ENCODE measurements at regions not wholly inside any gene's neighbourhood (a gene's known extent, or its start where the extent isn't known, plus 50 kb on each side); places are given as distances from the start of the nearest gene placed in this dataset.

GRCh38 chr9:108043585-108043984 is 554.0 kb upstream of the KLF4 start:
- H3K4me3 Mint-ChIP-seq: no peak overlapping the region
- TF ChIP-seq, protein P1, sequence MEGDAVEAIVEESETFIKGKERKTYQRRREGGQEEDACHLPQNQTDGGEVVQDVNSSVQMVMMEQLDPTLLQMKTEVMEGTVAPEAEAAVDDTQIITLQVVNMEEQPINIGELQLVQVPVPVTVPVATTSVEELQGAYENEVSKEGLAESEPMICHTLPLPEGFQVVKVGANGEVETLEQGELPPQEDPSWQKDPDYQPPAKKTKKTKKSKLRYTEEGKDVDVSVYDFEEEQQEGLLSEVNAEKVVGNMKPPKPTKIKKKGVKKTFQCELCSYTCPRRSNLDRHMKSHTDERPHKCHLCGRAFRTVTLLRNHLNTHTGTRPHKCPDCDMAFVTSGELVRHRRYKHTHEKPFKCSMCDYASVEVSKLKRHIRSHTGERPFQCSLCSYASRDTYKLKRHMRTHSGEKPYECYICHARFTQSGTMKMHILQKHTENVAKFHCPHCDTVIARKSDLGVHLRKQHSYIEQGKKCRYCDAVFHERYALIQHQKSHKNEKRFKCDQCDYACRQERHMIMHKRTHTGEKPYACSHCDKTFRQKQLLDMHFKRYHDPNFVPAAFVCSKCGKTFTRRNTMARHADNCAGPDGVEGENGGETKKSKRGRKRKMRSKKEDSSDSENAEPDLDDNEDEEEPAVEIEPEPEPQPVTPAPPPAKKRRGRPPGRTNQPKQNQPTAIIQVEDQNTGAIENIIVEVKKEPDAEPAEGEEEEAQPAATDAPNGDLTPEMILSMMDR (conservative IDR thresholded peaks at IDR 0.05): no peak
- no peak overlapping the region for H2BK15ac ChIP-seq (ENCODE audit: low read depth, low read length)
- no peak overlapping the region for H3K27ac ChIP-seq (ENCODE audit: insufficient read length, low read depth, low read length)
- H3K4me1 ChIP-seq (ENCODE audit: insufficient read depth, low read length): no peaks in the 10 kb centered on the region
- DNase-seq: no peak
- H3K4ac ChIP-seq (ENCODE audit: low read depth, low read length): no peak overlapping the region
- peaks cover 0 to 6% (median 2%) of the 10 kb centered on the region in 3 experiments; a peak in 3 of 7 replicates for H3K36me3 Mint-ChIP-seq (ENCODE audit: insufficient read depth in 1 of 3, low read depth in 3 of 3)
- H2BK5ac ChIP-seq (ENCODE audit: insufficient read length, low read length): no peak overlapping the region
- H4K5ac ChIP-seq (ENCODE audit: insufficient read length, low read depth, low read length): no peak overlapping the region
- H4K20me1 ChIP-seq (ENCODE audit: control insufficient read depth, insufficient read depth, insufficient read length): no peaks in the 10 kb centered on the region
- no peak overlapping the region for H2AFZ ChIP-seq (ENCODE audit: low read length)
- no peak overlapping the region for H2BK20ac ChIP-seq (ENCODE audit: low read depth, low read length, poor library complexity, severe bottlenecking)
- H3K79me1 ChIP-seq (ENCODE audit: insufficient read depth, low read depth, low read length, poor library complexity, severe bottlenecking): no peaks in the 10 kb centered on the region
- no peaks in the 10 kb centered on the region for H3K27me3 ChIP-seq (ENCODE audit: insufficient read depth, low read length)
- H3K27ac Mint-ChIP-seq: no peak overlapping the region
- H4K8ac ChIP-seq (replicated peaks; ENCODE audit: insufficient read length, low read depth, low read length): no peak overlapping the region
- peaks cover 4 to 5% of the 10 kb centered on the region in 2 experiments for H3K4me1 Mint-ChIP-seq
- no peak overlapping the region for H3K14ac ChIP-seq (ENCODE audit: insufficient read depth, low read length)
- H3K56ac ChIP-seq (ENCODE audit: insufficient read length, low read depth, low read length): no peak overlapping the region
- no peak overlapping the region for H4K91ac ChIP-seq (ENCODE audit: insufficient read length, low read depth, low read length)
- H3K4me2 ChIP-seq (ENCODE audit: insufficient read depth, insufficient read length, low read length): no peak overlapping the region
- no peak overlapping the region for H3K18ac ChIP-seq (ENCODE audit: insufficient read length, low read depth, low read length)
- H3K23me2 ChIP-seq (ENCODE audit: insufficient read length, low read depth, low read length, poor library complexity, severe bottlenecking): no peaks in the 10 kb centered on the region
- no peak overlapping the region for H2AK5ac ChIP-seq (ENCODE audit: insufficient read length, low read length)
- H3K23ac ChIP-seq (ENCODE audit: insufficient read length, low read depth, low read length): no peak overlapping the region
- no peak overlapping the region for H3T11ph ChIP-seq (ENCODE audit: low read length)
- no peaks in the 10 kb centered on the region for H3K79me2 ChIP-seq (ENCODE audit: insufficient read depth, low read length)
- no peak overlapping the region for H3K9ac ChIP-seq (ENCODE audit: extremely low read depth, insufficient read length, low read length)
- H3K9me3 ChIP-seq (ENCODE audit: control insufficient read depth, low read depth, low read length): no peaks in the 10 kb centered on the region
- H2BK12ac ChIP-seq (ENCODE audit: insufficient read length, low read depth, low read length): no peak overlapping the region
- no peak overlapping the region for H2BK120ac ChIP-seq (ENCODE audit: low read depth, low read length, poor library complexity, severe bottlenecking)
- H3K9me3 Mint-ChIP-seq: peaks cover 5 to 11% of the 10 kb centered on the region in 2 experiments
- H3K27me3 Mint-ChIP-seq (ENCODE audit: low read depth): peaks cover 2% of the 10 kb centered on the region; the same call in 1 of the 2 replicates
- no CpG with 5 or more reads among the region's 1 CpG for WGBS (ENCODE audit: extremely low coverage, insufficient read length, low lambda C conversion rate)
